ENCODE measurements at regions not wholly inside any gene's neighbourhood (a gene's known extent, or its start where the extent isn't known, plus 50 kb on each side); places are given as distances from the start of the nearest gene placed in this dataset.

GRCh38 chr3:191123231-191123630 is 75.8 kb upstream of the OSTN start:
- Histone ChIP-seq H3K9me3 (no peaks in the 10 kb centered on the region), H3K36me3 (ENCODE audit: low read depth) (no peaks in the 10 kb centered on the region), H3K4me3 (no peak overlapping the region), H3K4me1 (ENCODE audit: low read depth) (no peaks in the 10 kb centered on the region)
- no peak for ATAC-seq
- TF ChIP-seq, protein P1, sequence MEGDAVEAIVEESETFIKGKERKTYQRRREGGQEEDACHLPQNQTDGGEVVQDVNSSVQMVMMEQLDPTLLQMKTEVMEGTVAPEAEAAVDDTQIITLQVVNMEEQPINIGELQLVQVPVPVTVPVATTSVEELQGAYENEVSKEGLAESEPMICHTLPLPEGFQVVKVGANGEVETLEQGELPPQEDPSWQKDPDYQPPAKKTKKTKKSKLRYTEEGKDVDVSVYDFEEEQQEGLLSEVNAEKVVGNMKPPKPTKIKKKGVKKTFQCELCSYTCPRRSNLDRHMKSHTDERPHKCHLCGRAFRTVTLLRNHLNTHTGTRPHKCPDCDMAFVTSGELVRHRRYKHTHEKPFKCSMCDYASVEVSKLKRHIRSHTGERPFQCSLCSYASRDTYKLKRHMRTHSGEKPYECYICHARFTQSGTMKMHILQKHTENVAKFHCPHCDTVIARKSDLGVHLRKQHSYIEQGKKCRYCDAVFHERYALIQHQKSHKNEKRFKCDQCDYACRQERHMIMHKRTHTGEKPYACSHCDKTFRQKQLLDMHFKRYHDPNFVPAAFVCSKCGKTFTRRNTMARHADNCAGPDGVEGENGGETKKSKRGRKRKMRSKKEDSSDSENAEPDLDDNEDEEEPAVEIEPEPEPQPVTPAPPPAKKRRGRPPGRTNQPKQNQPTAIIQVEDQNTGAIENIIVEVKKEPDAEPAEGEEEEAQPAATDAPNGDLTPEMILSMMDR (IDR thresholded peaks at IDR 0.05), result no peak
- intact Hi-C loops (cut with DNase I, micrococcal nuclease), result no loop called here
- DNase-seq, result no peak

- TF ChIP-seq, protein P1 (IDR thresholded peaks at IDR 0.05), result no peak
- no peak overlapping the region for H3K4me3 ChIP-seq
- H3K9me3 ChIP-seq, result no peaks in the 10 kb centered on the region
- no peak for ATAC-seq
- intact Hi-C loops (cut with DNase I, micrococcal nuclease), result no loop called here
- no peaks in the 10 kb centered on the region for H3K36me3 ChIP-seq (ENCODE audit: low read depth)
- H3K4me1 ChIP-seq (ENCODE audit: low read depth), result no peaks in the 10 kb centered on the region
- no peak for DNase-seq
Measured at GRCh38 chr3:191120447-191121298, 78.4 kb upstream of the OSTN start.

DNA sequence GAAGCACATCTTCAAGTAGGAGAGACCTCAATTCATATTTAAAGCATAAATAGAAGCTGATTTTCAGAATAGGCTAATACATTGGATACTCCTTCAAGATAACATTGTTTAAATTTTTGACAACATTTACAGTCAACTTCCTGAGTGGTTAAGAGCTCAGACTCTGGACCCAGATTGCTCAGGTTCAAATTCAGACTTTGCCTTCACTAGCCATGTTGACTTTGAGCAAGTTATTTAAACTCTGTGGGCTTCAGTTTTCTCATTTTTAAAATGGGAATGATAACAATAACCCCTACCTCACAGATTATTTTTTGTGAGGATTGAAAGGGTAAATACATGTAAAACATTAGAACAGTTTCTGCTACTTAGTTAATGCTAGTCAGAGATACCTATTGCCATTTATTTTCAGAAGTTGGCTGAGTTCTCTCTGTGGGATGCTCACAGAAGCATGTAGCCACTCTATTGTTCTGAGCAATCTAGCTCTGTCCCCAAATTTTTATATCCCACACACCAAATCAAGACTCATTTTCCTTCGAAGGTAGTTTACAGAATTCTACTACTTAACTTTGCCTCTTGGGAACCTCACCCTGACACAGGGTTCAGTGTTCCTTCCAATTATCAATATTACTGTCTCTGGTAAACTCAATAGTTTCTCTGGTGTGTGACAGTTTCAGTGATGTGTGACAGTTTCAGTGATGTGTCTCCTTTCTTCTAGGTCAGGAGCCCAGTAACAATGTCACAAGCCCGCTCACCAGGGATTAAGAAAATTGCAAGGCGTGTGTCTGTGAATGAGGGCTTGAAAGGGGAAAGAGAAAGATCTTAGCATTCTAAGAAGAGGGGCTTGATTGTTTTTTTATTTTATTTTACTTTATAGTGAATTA is 79.4 kb upstream of the OSTN start:
- no peaks in the 10 kb centered on the region for H3K9me3 ChIP-seq
- H3K4me3 ChIP-seq, result no peak overlapping the region
- ATAC-seq (no peak), DNase-seq (no peak)
- no peaks in the 10 kb centered on the region for H3K4me1 ChIP-seq (ENCODE audit: low read depth)
- no peaks in the 10 kb centered on the region for H3K36me3 ChIP-seq (ENCODE audit: low read depth)
- TF ChIP-seq, protein P1 (IDR thresholded peaks at IDR 0.05), result no peak
- intact Hi-C loops (cut with DNase I, micrococcal nuclease), result no loop called here

DNA sequence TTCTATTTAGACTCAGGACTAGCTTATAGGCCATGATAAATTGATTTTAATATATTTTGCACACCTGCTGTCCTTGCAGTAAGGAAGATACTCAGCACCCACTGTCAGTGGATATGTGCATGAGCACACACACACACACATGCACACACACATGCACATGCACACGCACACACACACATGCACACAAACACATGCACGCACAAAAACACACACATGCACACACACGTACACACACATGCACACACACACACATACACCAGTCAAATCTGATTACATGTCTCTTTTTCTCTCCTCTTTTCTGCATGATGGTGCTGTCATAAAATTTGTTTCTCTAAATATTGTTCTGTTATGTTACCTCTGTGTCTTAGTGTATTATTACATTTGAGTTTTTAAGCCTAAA is 87.3 kb upstream of the OSTN start:
- no peak overlapping the region for H3K4me3 ChIP-seq

GRCh38 chr3:191105418-191105817 is 93.6 kb upstream of the OSTN start:
- intact Hi-C loops (cut with DNase I, micrococcal nuclease), result no loop called here
- Histone ChIP-seq H3K4me1 (ENCODE audit: low read depth) (no peaks in the 10 kb centered on the region), H3K9me3 (no peaks in the 10 kb centered on the region), H3K4me3 (no peak overlapping the region), H3K36me3 (ENCODE audit: low read depth) (no peaks in the 10 kb centered on the region)
- DNase-seq, result no peak
- TF ChIP-seq, protein P1 (IDR thresholded peaks at IDR 0.05), result no peak
- ATAC-seq, result no peak

More for the DNA sequence above, 87.3 kb upstream of the OSTN start:
- H3K36me3 ChIP-seq (ENCODE audit: low read depth), result no peaks in the 10 kb centered on the region
- TF ChIP-seq, protein P1 (IDR thresholded peaks at IDR 0.05), result no peak
- H3K9me3 ChIP-seq, result no peaks in the 10 kb centered on the region
- ATAC-seq (no peak), DNase-seq (no peak)
- no peaks in the 10 kb centered on the region for H3K4me1 ChIP-seq (ENCODE audit: low read depth)
- intact Hi-C loops (cut with DNase I, micrococcal nuclease), result no loop called here

All from mucosa of descending colon (tissue), 3 donors.